Fibroblast of pulmonary artery (primary cell): ENCODE measurements at regions not wholly inside any gene's neighbourhood (a gene's known extent, or its start where the extent isn't known, plus 50 kb on each side); places are given as distances from the start of the nearest gene placed in this dataset.
"Not testable (repeated sequence)": the region's sequence is repeated elsewhere in the genome, so short reads cannot be mapped to it uniquely, and the experiment has no call there.

Source experiments
- DNase-seq: peaks from one replicate; pipeline ENCODE4 v3.0.0-alpha.2; 2010; ENCODE audit warnings: low read depth
- H3K4me3 ChIP-seq: replicated peaks from 2 replicates; pipeline ENCODE4 v1.5.1; 2011; ENCODE audit warnings: low read depth, mild to moderate bottlenecking, control low read depth, low read length, moderate library complexity
- CTCF ChIP-seq: IDR thresholded peaks from 2 replicates; pipeline ENCODE4 v1.5.1; 2011; ENCODE audit warnings: mild to moderate bottlenecking, control low read depth, low read length, inconsistent platforms; ENCODE audit errors: missing control alignments

GRCh38 chr14:49286257-49286983 lies 299.8 kb downstream of the RPS29 start:
- no peak overlapping the region for H3K4me3 ChIP-seq
- DNase-seq: no peak
- TF ChIP-seq CTCF: no peak

GRCh38 chr14:49280566-49280965 lies 305.6 kb downstream of the RPS29 start:
- DNase-seq: no peak
- TF ChIP-seq CTCF: no peak
- H3K4me3 ChIP-seq: no peak overlapping the region

- TF ChIP-seq CTCF: no peak
- no peak for DNase-seq
These were observed 335.7 kb downstream of the RPS29 start for GRCh38 chr14:49250517-49250916.

GRCh38 chr14:49250109-49250508 lies 336.1 kb downstream of the RPS29 start:
- TF ChIP-seq CTCF: no peak
- H3K4me3 ChIP-seq: no peak overlapping the region
- no peak for DNase-seq

More at GRCh38 chr14:49250517-49250916, 335.7 kb downstream of the RPS29 start:
- no peak overlapping the region for H3K4me3 ChIP-seq

GRCh38 chr14:49249022-49249421 lies 337.2 kb downstream of the RPS29 start:
- H3K4me3 ChIP-seq: no peak overlapping the region
- TF ChIP-seq CTCF: no peak
- DNase-seq: no peak

GRCh38 chr14:49243777-49244176 lies 342.4 kb downstream of the RPS29 start:
- H3K4me3 ChIP-seq, DNase-seq: not testable (repeated sequence)

- TF ChIP-seq CTCF: no peak
- H3K4me3 ChIP-seq: no peak overlapping the region
- DNase-seq: no peak
These were observed 345.8 kb downstream of the RPS29 start for GRCh38 chr14:49240383-49240782.
